ENCODE measurements at regions not wholly inside any gene's neighbourhood (a gene's known extent, or its start where the extent isn't known, plus 50 kb on each side); places are given as distances from the start of the nearest gene placed in this dataset.

GRCh38 chr21:38577887-38578286, 79.6 kb upstream of the ERG start:
- Histone ChIP-seq H3K4me3 (no peak overlapping the region), H3K36me3 (ENCODE audit: control insufficient read depth in 2 of 2, insufficient read depth in 2 of 2, low read length in 1 of 2) (no peaks in the 10 kb centered on the region), H3K27ac (ENCODE audit: control insufficient read depth, insufficient read depth) (no peak overlapping the region), H3K4me2 (ENCODE audit: control insufficient read depth, insufficient read depth) (no peak overlapping the region), H3K9ac (ENCODE audit: control insufficient read depth, insufficient read depth, low read length) (no peak overlapping the region), H3K9me3 (replicated peaks; ENCODE audit: control insufficient read depth, insufficient read depth, low read length) (no peaks in the 10 kb centered on the region), H2AFZ (ENCODE audit: control insufficient read depth, low read depth, low read length) (no peak overlapping the region), H3K4me1 (ENCODE audit: control insufficient read depth, insufficient read depth, low read length) (no peaks in the 10 kb centered on the region), H3K27me3 (replicated peaks in 1 of 2; ENCODE audit: control insufficient read depth in 2 of 2, insufficient read depth in 2 of 2, low read length in 1 of 2) (peaks cover 0 to 3% of the 10 kb centered on the region in 2 experiments), H3K79me2 (ENCODE audit: control insufficient read depth, insufficient read depth, low read length) (no peaks in the 10 kb centered on the region), H4K20me1 (ENCODE audit: control insufficient read depth, insufficient read depth) (no peaks in the 10 kb centered on the region)
- no peak for TF ChIP-seq EGR1 (IDR thresholded peaks at IDR 0.05; ENCODE audit: borderline replicate concordance in 1 of 2, low read depth in 2 of 2, low read length in 2 of 2)
- TF ChIP-seq CEBPZ (IDR thresholded peaks at IDR 0.05; ENCODE audit: low read depth, low read length) = no peak
- no peak for TF ChIP-seq MTA2 (IDR thresholded peaks at IDR 0.05; ENCODE audit: low read depth)
- no peak for TF ChIP-seq ATF7 (IDR thresholded peaks at IDR 0.05; ENCODE audit: low read depth)
- no peak for TF ChIP-seq SIN3A (IDR thresholded peaks at IDR 0.05; ENCODE audit: low read depth, low read length)
- TF ChIP-seq ZZZ3 (IDR thresholded peaks at IDR 0.05; ENCODE audit: control insufficient read depth, insufficient read length, low read depth) = no peak
- TF ChIP-seq YBX1 (IDR thresholded peaks at IDR 0.05) = no peak
- TF ChIP-seq POLR2AphosphoS5 (IDR thresholded peaks at IDR 0.05; ENCODE audit: low read length) = no peak
- no peak for TF ChIP-seq ZBTB33 (IDR thresholded peaks at IDR 0.05)
- FAIRE-seq (no peak), DNase-seq (ENCODE audit: low read depth, low spot score) (no peak), ATAC-seq (no peak)
- ChIA-PET SMC1A (ENCODE audit: uncharacterized antibody, unreplicated experiment) (no interaction called here), RAD21 (ENCODE audit: unreplicated experiment) (no interaction called here), CTCF (no interaction called here), POLR2A (no interaction called here)
- in situ Hi-C loops (cut with MboI) = no loop called here
- WGBS (ENCODE audit: insufficient coverage, insufficient replicate concordance, low lambda C conversion rate, missing lambda C conversion rate) = 6% methylated on average over 5 of the region's 5 CpGs
- BruUV-seq (replicated peaks) = no TSS peak
- intact Hi-C loops (cut with micrococcal nuclease; ENCODE audit: unreplicated experiment) = no loop called here
